H7 (cell line): ENCODE measurements at regions not wholly inside any gene's neighbourhood (a gene's known extent, or its start where the extent isn't known, plus 50 kb on each side); places are given as distances from the start of the nearest gene placed in this dataset.
"Not testable (repeated sequence)": the region's sequence is repeated elsewhere in the genome, so short reads cannot be mapped to it uniquely, and the experiment has no call there.

Source experiments
- DNase-seq: peaks from one replicate; pipeline ENCODE4 v3.0.0; 2012
- H3K27me3 ChIP-seq: 2 replicates; pipeline ENCODE4 v1.6.0; 2011; ENCODE audit warnings: mild to moderate bottlenecking, low read length; ENCODE audit not compliant: control insufficient read depth, insufficient read depth
- H3K36me3 ChIP-seq: replicated peaks from 2 replicates; pipeline ENCODE4 v1.5.1; 2011; ENCODE audit warnings: low read length; ENCODE audit not compliant: control insufficient read depth, insufficient read depth
- H3K4me3 ChIP-seq: 2 replicates; pipeline ENCODE4 v1.5.1; 2011; ENCODE audit warnings: low read depth, mild to moderate bottlenecking, control low read depth, low read length, moderate library complexity; ENCODE audit not compliant: insufficient read depth

DNA sequence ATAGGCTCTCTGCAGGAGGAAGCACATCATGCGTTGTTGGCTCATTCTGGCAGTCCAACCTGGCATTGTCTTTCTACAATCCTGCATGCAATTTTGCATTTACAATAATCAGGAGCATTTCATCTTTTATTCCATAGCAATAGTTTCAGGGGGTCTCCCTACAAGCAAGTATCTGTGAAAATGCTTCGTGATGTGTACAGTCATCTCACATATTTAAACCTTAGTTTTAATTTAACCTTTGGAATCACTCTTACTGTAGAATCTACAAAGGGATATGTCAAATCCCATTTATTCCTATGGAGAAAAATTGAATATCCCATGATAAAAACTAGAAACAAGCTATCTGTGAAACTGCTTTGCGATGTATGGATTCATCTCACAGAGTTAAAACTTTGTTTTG is 112.0 kb upstream of the WSB1 start:
- Histone ChIP-seq H3K36me3 (no peaks in the 10 kb centered on the region), H3K27me3 (no peaks in the 10 kb centered on the region), H3K4me3 (no peak overlapping the region)
- no peak for DNase-seq

DNA sequence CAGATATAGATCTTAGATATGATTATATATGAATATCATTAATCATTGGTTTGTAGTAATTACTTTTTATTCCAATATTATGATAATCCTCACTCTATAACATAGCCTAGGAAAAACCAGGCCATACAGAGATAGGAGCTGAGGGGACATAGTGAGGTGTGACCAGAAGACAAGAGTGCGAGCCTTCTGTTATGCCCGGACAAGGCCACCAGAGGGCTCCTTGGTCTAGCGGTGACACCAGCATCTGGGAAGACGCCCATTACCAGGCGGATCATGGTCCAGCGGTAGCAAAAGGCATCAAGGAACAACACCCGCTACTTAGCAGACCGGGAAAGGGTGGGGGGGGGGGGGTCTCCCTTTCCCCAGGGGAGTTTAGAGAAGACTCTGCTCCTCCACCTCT is 96.4 kb upstream of the WSB1 start:
- H3K4me3 ChIP-seq, H3K27me3 ChIP-seq, DNase-seq, H3K36me3 ChIP-seq: not testable (repeated sequence)

DNA sequence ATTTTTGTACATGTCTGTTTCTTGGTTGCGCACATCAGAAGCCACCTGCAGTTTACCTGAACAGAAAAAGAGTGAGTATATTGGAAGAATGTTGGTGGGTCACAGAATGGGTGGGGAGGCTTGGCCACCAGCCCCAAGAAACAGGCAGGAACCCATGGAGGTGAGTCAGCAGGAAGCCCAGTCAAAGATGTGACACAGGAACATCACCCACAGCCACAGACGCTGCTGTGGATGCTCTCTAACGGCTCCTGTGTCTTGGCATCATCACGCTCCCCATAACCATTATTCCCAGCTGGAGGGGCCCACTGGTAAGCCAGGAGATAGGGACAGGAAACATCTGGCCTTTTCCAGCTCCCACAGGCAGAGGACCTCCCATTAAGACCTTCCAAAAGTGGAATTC is 94.0 kb upstream of the WSB1 start:
- no peaks in the 10 kb centered on the region for H3K27me3 ChIP-seq
- H3K4me3 ChIP-seq, result no peak overlapping the region
- H3K36me3 ChIP-seq, result no peaks in the 10 kb centered on the region
- DNase-seq, result no peak

DNA sequence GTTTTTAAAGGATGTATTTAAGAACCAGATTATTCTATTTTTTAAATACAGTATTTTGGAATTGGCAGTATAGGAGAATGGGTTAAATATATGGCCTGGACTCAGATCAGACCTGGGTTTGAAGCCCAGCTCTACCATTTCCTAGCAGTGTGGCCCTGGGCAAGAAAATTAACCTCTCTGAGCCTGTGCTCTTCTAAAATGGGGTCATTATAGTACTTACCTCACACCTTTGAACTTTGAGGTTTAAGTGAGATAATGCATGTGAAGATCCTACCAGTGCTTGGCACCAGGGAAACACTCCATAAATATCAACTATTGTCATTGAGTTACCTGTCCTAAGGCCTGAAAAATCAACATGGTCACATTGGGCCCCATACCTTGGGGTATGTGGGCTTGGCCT is 93.4 kb upstream of the WSB1 start:
- Histone ChIP-seq H3K36me3 (no peaks in the 10 kb centered on the region), H3K27me3 (no peaks in the 10 kb centered on the region), H3K4me3 (no peak overlapping the region)
- no peak for DNase-seq

DNA sequence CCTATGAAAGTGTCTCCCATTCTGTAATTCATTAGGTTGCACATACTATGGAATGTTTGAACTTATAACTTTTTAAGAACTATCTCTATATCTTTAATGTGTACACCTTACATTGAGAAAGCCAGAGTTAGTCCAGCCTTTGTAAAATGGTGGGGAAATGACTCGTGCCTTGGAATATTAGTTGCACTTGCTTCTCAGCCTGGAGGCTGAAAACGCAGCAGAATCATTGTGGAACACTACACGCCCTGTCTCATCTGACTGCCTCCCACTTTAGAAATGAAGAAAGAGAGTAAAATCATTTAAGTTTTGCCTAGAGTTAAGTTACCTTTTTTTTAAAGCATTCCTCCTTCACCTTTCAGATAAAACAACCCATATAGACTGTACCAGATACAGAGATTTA is 90.7 kb upstream of the WSB1 start:
- no peaks in the 10 kb centered on the region for H3K27me3 ChIP-seq
- DNase-seq, result no peak
- H3K4me3 ChIP-seq, result no peak overlapping the region
- H3K36me3 ChIP-seq, result no peaks in the 10 kb centered on the region

DNA sequence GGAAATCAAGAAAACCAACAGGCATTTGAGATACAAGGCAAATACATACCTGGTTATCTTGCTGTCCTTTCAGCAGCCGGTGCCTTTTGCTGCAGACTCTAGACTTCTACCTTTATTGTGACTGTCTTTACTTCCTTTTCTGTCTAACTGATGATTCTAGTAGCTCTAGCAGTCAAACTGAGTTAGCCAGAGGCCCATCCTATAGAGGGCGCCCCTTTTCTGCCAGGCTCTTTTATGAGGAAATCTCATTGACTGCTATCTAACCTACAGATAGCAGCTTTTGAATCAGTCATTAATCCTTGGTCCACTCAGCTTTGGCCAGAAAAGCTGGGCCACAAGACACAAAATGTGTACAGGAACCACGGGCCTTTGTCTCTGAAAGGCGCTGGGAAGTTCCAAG is 87.5 kb upstream of the WSB1 start:
- DNase-seq, result no peak
- H3K4me3 ChIP-seq, result no peak overlapping the region

DNA sequence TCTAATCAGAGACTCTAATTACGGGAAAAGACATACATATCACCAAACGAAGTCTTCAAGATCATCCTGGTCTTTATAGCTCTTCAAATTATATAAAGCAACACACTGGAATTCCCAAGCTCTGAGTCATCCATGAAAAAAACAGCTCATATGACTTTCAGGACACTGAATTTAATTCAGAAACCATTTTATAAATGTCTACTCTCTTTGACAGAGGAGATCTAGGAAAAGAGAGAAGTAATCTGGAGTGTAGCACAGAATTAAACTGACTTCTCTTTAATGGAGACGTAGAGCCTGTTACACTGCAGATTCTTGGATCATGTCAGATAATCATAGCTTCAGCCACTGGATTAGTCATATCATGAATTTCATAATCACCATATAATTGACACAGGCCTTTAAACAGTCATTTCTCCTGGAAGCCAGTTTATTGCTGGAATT is 86.8 kb upstream of the WSB1 start:
- Histone ChIP-seq H3K4me3 (no peak overlapping the region), H3K27me3 (no peaks in the 10 kb centered on the region), H3K36me3 (no peaks in the 10 kb centered on the region)
- no peak for DNase-seq

More for the DNA sequence above, 87.5 kb upstream of the WSB1 start:
- Histone ChIP-seq H3K36me3 (no peaks in the 10 kb centered on the region), H3K27me3 (no peaks in the 10 kb centered on the region)

DNA sequence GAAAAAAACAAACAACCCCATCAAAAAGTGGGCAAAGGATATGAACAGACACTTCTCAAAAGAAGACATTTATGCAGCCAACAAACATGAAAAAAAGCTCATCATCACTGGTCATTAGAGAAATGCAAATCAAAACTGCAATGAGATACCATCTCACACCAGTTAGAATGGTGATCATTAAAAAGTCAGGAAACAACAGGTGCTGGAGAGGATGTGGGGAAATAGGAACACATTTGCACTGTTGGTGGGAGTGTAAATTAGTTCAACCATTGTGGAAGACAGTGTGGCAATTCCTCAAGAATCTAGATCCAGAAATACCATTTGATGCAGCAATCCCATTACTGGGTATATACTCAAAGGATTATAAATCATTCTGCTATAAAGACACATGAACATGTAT is 85.5 kb upstream of the WSB1 start:
- H3K27me3 ChIP-seq, H3K4me3 ChIP-seq, H3K36me3 ChIP-seq, DNase-seq: not testable (repeated sequence)

DNA sequence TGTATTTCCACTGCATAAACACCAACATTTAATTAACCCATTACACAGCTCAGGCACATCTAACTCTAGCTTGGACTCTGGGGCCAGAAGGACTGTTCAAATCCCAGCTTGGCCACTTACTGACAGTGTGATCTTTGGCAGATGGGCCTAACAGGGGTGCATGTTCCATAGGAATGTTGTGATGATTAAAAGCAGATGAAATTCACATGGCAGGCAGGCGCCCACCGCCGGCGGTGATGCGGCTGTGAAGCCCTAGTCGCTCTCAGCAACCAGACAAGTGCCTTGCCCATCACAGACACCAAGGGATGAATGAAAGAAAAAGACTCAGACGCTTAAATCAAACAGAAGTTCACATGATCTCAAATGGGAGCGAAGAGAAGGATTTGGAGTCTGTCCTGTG is 84.6 kb upstream of the WSB1 start:
- no peak for DNase-seq
- Histone ChIP-seq H3K4me3 (no peak overlapping the region), H3K36me3 (no peaks in the 10 kb centered on the region), H3K27me3 (no peaks in the 10 kb centered on the region)

DNA sequence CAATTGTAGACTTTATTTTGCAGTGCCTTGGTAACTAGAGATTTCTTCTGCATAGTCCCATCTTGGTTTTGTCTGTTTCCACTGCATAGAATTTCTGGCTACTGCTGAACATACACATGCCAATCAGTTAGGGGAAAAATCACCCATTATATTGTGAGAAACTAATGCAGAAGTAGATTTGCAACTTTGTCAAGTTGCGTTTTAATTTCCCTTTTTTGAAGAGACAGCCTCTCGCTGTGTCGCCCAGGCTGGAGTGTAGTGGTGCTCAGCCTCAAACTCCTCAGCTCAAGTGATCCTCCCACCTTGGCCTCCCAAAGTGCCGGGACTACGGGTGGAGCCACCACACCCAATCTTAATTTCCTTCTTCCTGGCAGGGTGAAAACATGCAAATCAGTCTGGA is 83.1 kb upstream of the WSB1 start:
- H3K27me3 ChIP-seq, DNase-seq, H3K36me3 ChIP-seq, H3K4me3 ChIP-seq: not testable (repeated sequence)

DNA sequence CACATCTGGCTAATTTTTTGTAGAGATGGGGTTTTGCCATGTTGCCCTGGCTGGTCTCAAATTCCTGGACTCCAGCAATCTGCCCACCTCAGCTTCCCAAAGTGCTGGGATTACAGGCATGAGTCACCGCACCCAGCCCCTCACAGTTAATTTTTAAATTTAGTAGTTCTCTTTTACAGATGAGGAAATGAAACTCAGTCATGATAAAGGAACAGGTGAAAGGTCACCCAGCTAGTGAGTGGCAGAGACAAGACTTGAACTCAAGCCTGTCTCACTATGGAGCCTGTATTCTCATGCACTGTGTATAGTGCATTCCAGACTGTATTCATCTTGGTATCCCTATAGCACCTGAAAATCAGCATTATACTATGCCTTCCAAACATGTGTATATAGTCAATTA is 77.1 kb upstream of the WSB1 start:
- Histone ChIP-seq H3K4me3 (no peak overlapping the region), H3K36me3 (no peaks in the 10 kb centered on the region), H3K27me3 (no peaks in the 10 kb centered on the region)
- no peak for DNase-seq

DNA sequence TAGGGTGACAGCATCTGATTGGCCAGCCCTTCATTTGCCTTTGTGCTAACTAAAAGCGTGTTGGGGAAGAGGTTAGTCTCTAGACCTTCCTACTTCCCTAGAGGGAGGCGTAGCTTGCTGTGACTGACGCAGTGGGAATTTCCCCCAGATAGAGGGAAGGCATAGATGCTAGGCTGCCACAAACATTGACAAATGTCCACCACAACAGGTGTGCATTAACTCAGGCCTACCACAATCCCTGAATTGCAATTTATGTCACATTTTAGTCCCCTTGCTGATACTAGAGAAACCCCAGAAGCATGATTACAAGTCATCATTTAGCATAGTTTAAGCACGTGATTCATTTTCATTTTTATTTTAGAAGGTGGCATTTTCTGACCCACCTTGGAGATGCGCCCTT is 76.3 kb upstream of the WSB1 start:
- no peak overlapping the region for H3K4me3 ChIP-seq
- no peak for DNase-seq
- no peaks in the 10 kb centered on the region for H3K36me3 ChIP-seq
- no peaks in the 10 kb centered on the region for H3K27me3 ChIP-seq

DNA sequence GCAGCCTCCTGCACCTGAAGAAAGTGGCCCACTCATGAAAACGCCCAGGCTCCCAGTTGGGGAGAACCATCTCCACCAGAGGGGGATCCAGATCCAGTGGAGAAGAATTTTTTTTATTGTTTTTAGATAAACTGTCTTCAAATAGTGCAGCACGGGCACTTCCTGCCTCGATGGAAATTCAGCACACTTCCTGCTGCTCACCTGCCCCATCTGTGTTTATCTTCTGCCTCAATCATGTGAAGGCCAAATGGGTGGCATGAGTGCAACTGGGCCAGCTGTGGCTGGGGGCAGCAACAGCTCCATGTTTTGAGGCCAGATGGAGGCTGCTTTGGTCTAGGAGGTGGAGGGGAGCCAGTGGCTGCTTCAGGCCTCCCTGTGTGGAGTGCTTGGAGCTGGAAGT is 75.9 kb upstream of the WSB1 start:
- no peak overlapping the region for H3K4me3 ChIP-seq
- H3K36me3 ChIP-seq, result no peaks in the 10 kb centered on the region
- no peak for DNase-seq
- no peaks in the 10 kb centered on the region for H3K27me3 ChIP-seq

DNA sequence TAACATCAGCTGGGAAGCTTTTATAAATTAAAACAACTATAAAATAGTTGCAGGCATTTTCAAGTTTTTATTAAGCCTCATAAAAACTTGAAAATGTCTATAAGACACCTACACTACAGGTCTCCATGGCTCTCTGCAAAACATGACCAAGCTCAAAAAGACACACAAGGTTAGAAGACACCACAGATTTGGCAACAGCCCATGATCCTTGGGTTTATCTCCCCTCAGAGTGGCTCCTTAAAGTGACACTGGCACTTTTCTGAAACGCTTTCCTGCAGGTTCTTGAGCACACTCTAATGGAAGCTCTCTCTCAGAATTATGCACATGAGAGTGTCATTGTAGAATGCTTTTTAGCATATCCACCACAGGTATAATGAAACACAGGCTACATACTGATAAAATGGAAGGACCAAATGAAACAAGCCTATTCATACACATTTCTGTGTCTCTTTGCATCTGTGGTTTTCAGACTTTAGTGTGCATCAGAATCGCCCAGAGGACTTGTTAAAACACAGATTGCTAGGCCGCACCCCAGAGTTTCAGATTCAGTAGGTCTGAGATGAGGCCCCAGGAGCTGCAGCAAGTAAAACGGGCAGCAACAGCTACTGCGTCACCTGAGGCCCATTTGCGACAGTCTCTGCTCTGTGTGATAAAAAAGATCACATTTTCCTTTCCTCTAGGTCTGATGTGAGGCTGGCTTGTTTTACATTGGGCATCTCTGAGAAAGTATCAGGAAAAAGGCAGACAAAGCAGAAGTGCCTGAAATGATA is 75.0 kb upstream of the WSB1 start:
- no peak overlapping the region for H3K4me3 ChIP-seq
- no peak for DNase-seq
- H3K27me3 ChIP-seq, result no peaks in the 10 kb centered on the region

DNA sequence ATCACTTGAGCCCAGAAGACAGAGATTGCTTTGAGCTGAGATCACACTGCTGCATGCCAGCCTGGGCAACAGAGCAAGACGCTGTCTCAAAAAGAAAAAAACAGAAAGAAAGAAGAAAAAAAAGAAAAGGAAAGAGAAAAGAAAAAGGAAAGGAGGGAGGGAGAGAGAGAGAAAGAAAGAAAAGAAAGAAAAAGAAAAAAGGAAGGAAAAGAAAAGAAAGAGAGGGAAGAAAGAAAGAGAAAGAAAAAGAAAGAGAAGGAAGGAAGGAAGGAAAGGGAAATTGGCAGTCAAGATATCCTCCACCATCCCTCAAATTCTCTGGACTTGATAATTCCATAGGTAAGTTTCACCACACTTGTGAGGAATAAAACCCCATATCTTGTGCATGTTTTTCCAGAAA is 71.4 kb upstream of the WSB1 start:
- H3K36me3 ChIP-seq, result no peaks in the 10 kb centered on the region
- DNase-seq, result no peak
- H3K4me3 ChIP-seq, result no peak overlapping the region
- no peaks in the 10 kb centered on the region for H3K27me3 ChIP-seq

More for the DNA sequence above, 75.0 kb upstream of the WSB1 start:
- H3K36me3 ChIP-seq, result no peaks in the 10 kb centered on the region
